Neural cell (in vitro differentiated cells): ENCODE measurements at regions not wholly inside any gene's neighbourhood (a gene's known extent, or its start where the extent isn't known, plus 50 kb on each side); places are given as distances from the start of the nearest gene placed in this dataset.
"Not testable (repeated sequence)": the region's sequence is repeated elsewhere in the genome, so short reads cannot be mapped to it uniquely, and the experiment has no call there.

ENCODE experiments used
- H2AFZ ChIP-seq: fragments of 200-600, 300-800 bp; sonication (generic), shearing (Covaris generic); 2 replicates; pipeline ENCODE4 v1.6.0; 2014; ENCODE audit warnings: low read depth, mild to moderate bottlenecking, antibody characterized with exemption, low read length, moderate library complexity
- H3F3A ChIP-seq: fragments of 200-600 bp; shearing (Covaris generic); 2 replicates; pipeline ENCODE4 v1.6.1; 2016; ENCODE audit warnings: mild to moderate bottlenecking, moderate library complexity, mixed read lengths, antibody characterized with exemption, low read length; ENCODE audit not compliant: insufficient read depth, poor library complexity, severe bottlenecking
- H3K27ac ChIP-seq: fragments of 200-600, 300-800 bp; sonication (generic), shearing (Covaris generic); 2 replicates; pipeline ENCODE4 v1.5.1; 2014; ENCODE audit warnings: mild to moderate bottlenecking, low read length, moderate library complexity
- H3K27me3 ChIP-seq: fragments of 300-800, 200-600 bp; sonication (generic), shearing (Covaris generic); 2 replicates; pipeline ENCODE4 v1.6.0; 2014; ENCODE audit warnings: mild to moderate bottlenecking, low read depth, low read length, moderate library complexity; ENCODE audit not compliant: insufficient read depth
- H3K36me3 ChIP-seq: fragments of 300-800, 200-600 bp; sonication (generic), shearing (Covaris generic); 2 replicates; pipeline ENCODE4 v1.5.1; 2014; ENCODE audit warnings: mild to moderate bottlenecking, antibody characterized with exemption, low read length, moderate library complexity; ENCODE audit not compliant: insufficient read depth
- H3K4me2 ChIP-seq: fragments of 300-800, 200-600 bp; sonication (generic), shearing (Covaris generic); 2 replicates; pipeline ENCODE4 v1.6.0; 2014; ENCODE audit warnings: mild to moderate bottlenecking, low read length
- H3K4me3 ChIP-seq: fragments of 300-800, 200-600 bp; sonication (generic), shearing (Covaris generic); 2 replicates; pipeline ENCODE4 v1.5.1; 2014; ENCODE audit warnings: mild to moderate bottlenecking, low read length, moderate library complexity
- H3K79me2 ChIP-seq: fragments of 200-600 bp; shearing (Covaris generic); replicated peaks from 2 replicates; pipeline ENCODE4 v1.6.0; 2014; ENCODE audit warnings: mild to moderate bottlenecking, low read length, moderate library complexity; ENCODE audit not compliant: insufficient read depth
- H3K9ac ChIP-seq: fragments of 300-800, 200-600 bp; sonication (generic), shearing (Covaris generic); 2 replicates; pipeline ENCODE4 v1.6.1; 2016; ENCODE audit warnings: mild to moderate bottlenecking, low read length, mixed read lengths
- H3K9me2 ChIP-seq: fragments of 200-600 bp; shearing (Covaris generic); 2 replicates; pipeline ENCODE4 v1.6.1; 2016; ENCODE audit warnings: mild to moderate bottlenecking, low read length, mixed read lengths; ENCODE audit not compliant: insufficient read depth
- H3K9me3 ChIP-seq: fragments of 200-600, 300-800 bp; sonication (generic), shearing (Covaris generic); 2 replicates; pipeline ENCODE4 v1.6.1; 2016; ENCODE audit warnings: mild to moderate bottlenecking, mixed run types, low read length, moderate library complexity, mixed read lengths
- H4K20me1 ChIP-seq: fragments of 200-600 bp; shearing (Covaris generic); 2 replicates; pipeline ENCODE4 v1.6.1; 2016; ENCODE audit warnings: mild to moderate bottlenecking, mixed run types; ENCODE audit not compliant: insufficient read depth
- EP300 ChIP-seq: fragments of 450-650 bp; conservative IDR thresholded peaks from 2 replicates; pipeline ENCODE4 v1.6.1; 2014; ENCODE audit warnings: antibody characterized with exemption, mild to moderate bottlenecking, moderate library complexity; ENCODE audit not compliant: poor library complexity, severe bottlenecking
- POLR2AphosphoS5 ChIP-seq: IDR thresholded peaks from 2 replicates; pipeline ENCODE4 v1.6.1; 2012
- REST ChIP-seq: IDR thresholded peaks from 2 replicates; pipeline ENCODE4 v1.6.1; 2012; ENCODE audit warnings: borderline replicate concordance
- TAF1 ChIP-seq: IDR thresholded peaks from 2 replicates; pipeline ENCODE4 v1.6.1; 2012; ENCODE audit warnings: low read depth

DNA sequence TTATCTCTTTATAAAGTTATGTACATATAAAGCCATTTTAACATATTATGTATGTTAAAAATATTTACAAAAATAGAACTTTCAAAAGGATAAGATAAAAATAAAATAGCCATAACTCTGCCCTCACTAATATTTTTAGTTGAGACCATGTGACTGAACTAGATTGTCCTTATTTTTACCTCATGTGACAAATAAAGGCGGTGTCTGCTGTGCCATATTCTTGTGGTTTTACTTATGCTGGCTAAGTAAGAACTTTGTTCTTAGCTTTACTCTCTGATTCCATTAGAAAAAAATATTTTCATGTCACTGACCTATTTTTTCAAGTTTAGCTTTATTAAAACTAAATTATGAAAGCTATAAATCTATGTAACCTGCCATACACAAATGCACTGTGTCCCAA lies 135.6 kb upstream of the TSC22D1 start:
- Histone ChIP-seq H3K9me3 (no peaks in the 10 kb centered on the region), H3K9ac (no peak overlapping the region), H3K36me3 (no peaks in the 10 kb centered on the region), H3K79me2 (no peaks in the 10 kb centered on the region), H3F3A (no peaks in the 10 kb centered on the region), H3K9me2 (no peaks in the 10 kb centered on the region), H3K27me3 (no peaks in the 10 kb centered on the region), H3K4me2 (no peak overlapping the region), H3K27ac (no peak overlapping the region), H2AFZ (no peak overlapping the region), H3K4me3 (no peak overlapping the region), H4K20me1 (no peaks in the 10 kb centered on the region)
- TF ChIP-seq EP300, result no peak

DNA sequence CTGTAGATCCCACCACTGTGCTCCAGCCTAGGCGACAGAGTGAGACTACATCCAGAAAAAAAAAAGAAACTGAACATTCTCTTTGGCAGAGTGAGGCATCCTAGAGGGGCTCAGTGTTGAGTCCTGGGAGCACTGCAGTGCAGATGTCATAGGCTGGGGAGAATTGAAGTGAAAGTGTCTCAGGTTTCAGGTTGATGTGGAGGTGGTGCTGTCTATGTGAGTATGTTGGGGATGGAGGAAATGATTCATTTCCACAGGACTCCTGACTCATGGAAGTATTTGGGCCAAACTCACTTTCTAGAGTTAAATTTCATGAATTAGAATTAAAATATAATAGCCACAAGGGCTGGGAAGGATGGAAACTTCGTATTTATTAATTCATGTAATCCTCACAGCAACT lies 134.4 kb upstream of the TSC22D1 start:
- H3K9ac ChIP-seq, result no peak overlapping the region
- TF ChIP-seq POLR2AphosphoS5 (no peak), REST (no peak), TAF1 (no peak)

GRCh38 chr13:44704811-44705210 lies 128.7 kb upstream of the TSC22D1 start:
- H3F3A ChIP-seq, H3K27me3 ChIP-seq, H3K27ac ChIP-seq, H3K9ac ChIP-seq, H2AFZ ChIP-seq, H3K9me3 ChIP-seq, H3K4me2 ChIP-seq, H3K4me3 ChIP-seq, H3K79me2 ChIP-seq, H3K36me3 ChIP-seq, H4K20me1 ChIP-seq, H3K9me2 ChIP-seq: not testable (repeated sequence)

More for the DNA sequence above, 134.4 kb upstream of the TSC22D1 start:
- no peak overlapping the region for H3K4me3 ChIP-seq
- H3K36me3 ChIP-seq, result no peaks in the 10 kb centered on the region
- no peaks in the 10 kb centered on the region for H3K9me3 ChIP-seq
- H3K4me2 ChIP-seq, result no peak overlapping the region
- no peaks in the 10 kb centered on the region for H3K27me3 ChIP-seq
- no peaks in the 10 kb centered on the region for H3F3A ChIP-seq
- H4K20me1 ChIP-seq, result no peaks in the 10 kb centered on the region
- H2AFZ ChIP-seq, result no peak overlapping the region
- no peak overlapping the region for H3K27ac ChIP-seq
- no peaks in the 10 kb centered on the region for H3K9me2 ChIP-seq
- no peaks in the 10 kb centered on the region for H3K79me2 ChIP-seq

- H3K27me3 ChIP-seq, result no peaks in the 10 kb centered on the region
- H3K4me3 ChIP-seq, result no peak overlapping the region
- H3K36me3 ChIP-seq, result no peaks in the 10 kb centered on the region
- no peaks in the 10 kb centered on the region for H3K9me3 ChIP-seq
- no peak overlapping the region for H3K4me2 ChIP-seq
- TF ChIP-seq POLR2AphosphoS5, result no peak
- no peaks in the 10 kb centered on the region for H4K20me1 ChIP-seq
- H3K79me2 ChIP-seq, result no peaks in the 10 kb centered on the region
- no peak overlapping the region for H3K9ac ChIP-seq
- no peaks in the 10 kb centered on the region for H3K9me2 ChIP-seq
- no peak overlapping the region for H3K27ac ChIP-seq
- no peaks in the 10 kb centered on the region for H3F3A ChIP-seq
- H2AFZ ChIP-seq, result no peak overlapping the region
Measured at GRCh38 chr13:44703371-44703770, 127.2 kb upstream of the TSC22D1 start.
